Common myeloid progenitor, CD34-positive (primary cell): ENCODE measurements at regions not wholly inside any gene's neighbourhood (a gene's known extent, or its start where the extent isn't known, plus 50 kb on each side); places are given as distances from the start of the nearest gene placed in this dataset.

Experiments used
- CTCF ChIA-PET: fragments of 350-600 bp; sonication (Branson Sonifier 250); formaldehyde crosslinking; loops from one replicate; lab custom pipeline; 2021; ENCODE audit warnings: antibody characterized with exemption; lab: Charles Lee
- POLR2A ChIA-PET: fragments of 350-600 bp; sonication (Branson Sonifier 250); formaldehyde crosslinking; loops from one replicate; lab custom pipeline; 2021; ENCODE audit warnings: antibody characterized with exemption; lab: Charles Lee
- DNase-seq, 3 donors: peaks; one replicate each; pipeline versions ENCODE4 v3.0.0 to v3.0.0-alpha.2; 2013
- H3K27ac ChIP-seq, 2 experiments: 1 replicate in 1 of 2; 2 replicates in 1 of 2; pipeline ENCODE4 v1.7.0; 2013; ENCODE audit warnings: inconsistent platforms in 2 of 2, low read length in 2 of 2, mild to moderate bottlenecking in 2 of 2, low read depth in 1 of 2, moderate library complexity in 1 of 2; ENCODE audit not compliant: severe bottlenecking in 2 of 2, insufficient read depth in 1 of 2, poor library complexity in 1 of 2
- H3K27me3 ChIP-seq, 5 experiments: replicated peaks in 2 of 5; 1 replicate in 3 of 5; 2 replicates in 2 of 5; pipeline versions ENCODE4 v1.6.1 to v1.7.0; 2013; ENCODE audit warnings: low read length in 4 of 5, mild to moderate bottlenecking in 2 of 5, moderate library complexity in 2 of 5, inconsistent platforms in 1 of 5; ENCODE audit not compliant: insufficient read depth in 5 of 5, control insufficient read depth in 4 of 5
- H3K36me3 ChIP-seq, 4 experiments: 1 replicate in 2 of 4; 2 replicates in 2 of 4; pipeline versions ENCODE4 v1.6.1 to v1.7.0; 2013; ENCODE audit warnings: low read length in 3 of 4, control low read depth in 1 of 4, mild to moderate bottlenecking in 1 of 4; ENCODE audit not compliant: control insufficient read depth in 4 of 4, insufficient read depth in 4 of 4
- H3K4me1 ChIP-seq, 4 experiments: 1 replicate in 3 of 4; 2 replicates in 1 of 4; pipeline versions ENCODE4 v1.6.1 to v1.7.1; 2013; ENCODE audit warnings: low read length in 3 of 4, mild to moderate bottlenecking in 3 of 4, control low read depth in 1 of 4, inconsistent platforms in 1 of 4, moderate library complexity in 1 of 4; ENCODE audit not compliant: control insufficient read depth in 4 of 4, insufficient read depth in 4 of 4; ENCODE audit errors: control extremely low read depth in 1 of 4
- H3K4me3 ChIP-seq, 7 experiments: 1 replicate in 4 of 7; 2 replicates in 3 of 7; pipeline versions ENCODE4 v1.5.1 to v1.7.0; 2013; ENCODE audit warnings: mild to moderate bottlenecking in 7 of 7, low read length in 6 of 7, moderate library complexity in 6 of 7, inconsistent platforms in 2 of 7, low read depth in 2 of 7, control low read depth in 1 of 7; ENCODE audit not compliant: insufficient read depth in 4 of 7, control insufficient read depth in 1 of 7; ENCODE audit errors: extremely low read depth in 1 of 7
- H3K9me3 ChIP-seq, 5 experiments: 1 replicate in 4 of 5; 2 replicates in 1 of 5; pipeline versions ENCODE4 v1.6.1 to v1.7.1; 2013; ENCODE audit warnings: low read length in 4 of 5, mild to moderate bottlenecking in 2 of 5, inconsistent platforms in 1 of 5, low read depth in 1 of 5, moderate library complexity in 1 of 5; ENCODE audit not compliant: control insufficient read depth in 4 of 5, insufficient read depth in 2 of 5; ENCODE audit errors: control extremely low read depth in 1 of 5
- WGBS: methylation state at CpG from one replicate; pipeline ENCODE4 v1.1.5; 2013; ENCODE audit not compliant: insufficient coverage; 5-methylcytosine and 5-hydroxymethylcytosine counted together

- H3K27ac ChIP-seq, result no peak overlapping the region
Observed at GRCh38 chr5:52674815-52675545, 112.7 kb upstream of the ITGA1 start.

GRCh38 chr5:52682492-52682891, 105.2 kb upstream of the ITGA1 start:
- H3K4me1 ChIP-seq, result no peaks in the 10 kb centered on the region
- WGBS, result 86% methylated on average over 7 of the region's 7 CpGs
- no peak overlapping the region for H3K27ac ChIP-seq
- H3K36me3 ChIP-seq, result no peaks in the 10 kb centered on the region
- no peaks in the 10 kb centered on the region for H3K27me3 ChIP-seq
- CTCF ChIA-PET, result no interaction called here
- POLR2A ChIA-PET, result no interaction called here
- no peak for DNase-seq
- H3K4me3 ChIP-seq, result no peak overlapping the region
- no peaks in the 10 kb centered on the region for H3K9me3 ChIP-seq

More at GRCh38 chr5:52674815-52675545, 112.7 kb upstream of the ITGA1 start:
- no peak for DNase-seq
- WGBS, result 92% methylated on average over 3 of the region's 5 CpGs
- Histone ChIP-seq H3K4me3 (no peak overlapping the region), H3K9me3 (no peaks in the 10 kb centered on the region), H3K27me3 (no peaks in the 10 kb centered on the region), H3K36me3 (no peaks in the 10 kb centered on the region), H3K4me1 (no peaks in the 10 kb centered on the region)
- ChIA-PET POLR2A (no interaction called here), CTCF (no interaction called here)

GRCh38 chr5:52684051-52684450, 103.7 kb upstream of the ITGA1 start:
- Histone ChIP-seq H3K9me3 (no peaks in the 10 kb centered on the region), H3K36me3 (no peaks in the 10 kb centered on the region), H3K4me3 (no peak overlapping the region), H3K27me3 (no peaks in the 10 kb centered on the region), H3K4me1 (no peaks in the 10 kb centered on the region), H3K27ac (no peak overlapping the region)
- DNase-seq, result no peak
- ChIA-PET CTCF (interaction anchor here (1.1 kb wide), 1 partner anchor 10 kb away, joined by 3 read pairs; no protein-coding TSS in a partner anchor), POLR2A (no interaction called here)
- no CpG with 5 or more reads among the region's 1 CpG for WGBS

- CTCF ChIA-PET, result no interaction called here
- H3K4me3 ChIP-seq, result no peak overlapping the region
- H3K9me3 ChIP-seq, result no peaks in the 10 kb centered on the region
- H3K27me3 ChIP-seq, result no peaks in the 10 kb centered on the region
- DNase-seq, result no peak
- no CpG with 5 or more reads among the region's 1 CpG for WGBS
- H3K27ac ChIP-seq, result no peak overlapping the region
- no peaks in the 10 kb centered on the region for H3K36me3 ChIP-seq
- POLR2A ChIA-PET, result no interaction called here
- no peaks in the 10 kb centered on the region for H3K4me1 ChIP-seq
Observed at GRCh38 chr5:52685566-52685965, 102.2 kb upstream of the ITGA1 start.

GRCh38 chr5:52685971-52686370, 101.7 kb upstream of the ITGA1 start:
- H3K4me1 ChIP-seq, result no peaks in the 10 kb centered on the region
- WGBS, result 100% methylated on average over 1 of the region's 4 CpGs
- no peak overlapping the region for H3K4me3 ChIP-seq
- H3K27me3 ChIP-seq, result no peaks in the 10 kb centered on the region
- no peaks in the 10 kb centered on the region for H3K9me3 ChIP-seq
- no peak for DNase-seq
- ChIA-PET POLR2A (no interaction called here), CTCF (interaction anchor here (1.0 kb wide), 1 partner anchor 372 kb away, joined by 3 read pairs; no protein-coding TSS in a partner anchor)
- no peak overlapping the region for H3K27ac ChIP-seq
- no peaks in the 10 kb centered on the region for H3K36me3 ChIP-seq

- CTCF ChIA-PET, result interaction anchor here (1.2 to 1.5 kb wide), 3 partner anchors 102 to 209 kb away, joined by 3 read pairs; no protein-coding TSS in a partner anchor
- WGBS, result 29% methylated on average over 2 of the region's 2 CpGs
- Histone ChIP-seq H3K27ac (no peak overlapping the region), H3K27me3 (peaks cover 0 to 3% (median 0%) of the 10 kb centered on the region in 5 experiments), H3K36me3 (no peaks in the 10 kb centered on the region), H3K4me1 (no peaks in the 10 kb centered on the region), H3K4me3 (no peak overlapping the region), H3K9me3 (no peaks in the 10 kb centered on the region)
- POLR2A ChIA-PET, result no interaction called here
- no peak for DNase-seq
Observed at GRCh38 chr5:52690236-52690768, 97.4 kb upstream of the ITGA1 start.

- POLR2A ChIA-PET, result no interaction called here
- CTCF ChIA-PET, result no interaction called here
- no peak overlapping the region for H3K27ac ChIP-seq
- DNase-seq, result no peak
- no peaks in the 10 kb centered on the region for H3K9me3 ChIP-seq
- H3K4me3 ChIP-seq, result no peak overlapping the region
- no peaks in the 10 kb centered on the region for H3K36me3 ChIP-seq
- H3K4me1 ChIP-seq, result no peaks in the 10 kb centered on the region
- H3K27me3 ChIP-seq, result peaks cover 0 to 3% (median 0%) of the 10 kb centered on the region in 5 experiments
Observed at GRCh38 chr5:52692039-52692438, 95.7 kb upstream of the ITGA1 start.
